ENCODE measurements at regions not wholly inside any gene's neighbourhood (a gene's known extent, or its start where the extent isn't known, plus 50 kb on each side); places are given as distances from the start of the nearest gene placed in this dataset.

- Histone ChIP-seq H3K36me3 (ENCODE audit: control insufficient read depth in 3 of 3, insufficient read depth in 3 of 3, low read length in 3 of 3) (no peaks in the 10 kb centered on the region), H3K9ac (ENCODE audit: low read depth in 1 of 3, low read length in 3 of 3) (no peak overlapping the region), H3K4me3 (ENCODE audit: low read length in 3 of 3) (peak overlapping the region in 1 of 3 donors; percentile 30), H3K27me3 (ENCODE audit: control insufficient read depth in 3 of 3, insufficient read depth in 3 of 3, low read length in 3 of 3) (no peaks in the 10 kb centered on the region), H3K27ac (ENCODE audit: low read depth, low read length) (no peak overlapping the region), H3K4me1 (ENCODE audit: control insufficient read depth in 3 of 3, insufficient read depth in 3 of 3, low read length in 3 of 3) (peaks cover 0 to 13% (median 3%) of the 10 kb centered on the region in 3 donors), H3K9me3 (ENCODE audit: control insufficient read depth in 3 of 3, low read length in 3 of 3) (no peaks in the 10 kb centered on the region)
These were observed 648.5 kb downstream of the BNC2 start for GRCh38 chr9:16221822-16222547.

- no peak overlapping the region for H3K4me3 ChIP-seq (ENCODE audit: low read length in 3 of 3)
- no peaks in the 10 kb centered on the region for H3K9me3 ChIP-seq (ENCODE audit: control insufficient read depth in 3 of 3, low read length in 3 of 3)
- H3K27me3 ChIP-seq (ENCODE audit: control insufficient read depth in 3 of 3, insufficient read depth in 3 of 3, low read length in 3 of 3), result no peaks in the 10 kb centered on the region
- H3K27ac ChIP-seq (ENCODE audit: low read depth, low read length), result no peak overlapping the region
- H3K4me1 ChIP-seq (ENCODE audit: control insufficient read depth in 3 of 3, insufficient read depth in 3 of 3, low read length in 3 of 3), result peaks cover 0 to 11% (median under 1%) of the 10 kb centered on the region in 3 donors
- H3K9ac ChIP-seq (ENCODE audit: low read depth in 1 of 3, low read length in 3 of 3), result no peak overlapping the region
- H3K36me3 ChIP-seq (ENCODE audit: control insufficient read depth in 3 of 3, insufficient read depth in 3 of 3, low read length in 3 of 3), result no peaks in the 10 kb centered on the region
These were observed 647.2 kb downstream of the BNC2 start for GRCh38 chr9:16223074-16223871.

- H3K4me3 ChIP-seq (ENCODE audit: low read length in 3 of 3), result no peak overlapping the region
- H3K9ac ChIP-seq (ENCODE audit: low read depth in 1 of 3, low read length in 3 of 3), result no peak overlapping the region
- H3K9me3 ChIP-seq (ENCODE audit: control insufficient read depth in 3 of 3, low read length in 3 of 3), result peaks cover 0 to 6% (median 0%) of the 10 kb centered on the region in 3 donors
- no peaks in the 10 kb centered on the region for H3K27me3 ChIP-seq (ENCODE audit: control insufficient read depth in 3 of 3, insufficient read depth in 3 of 3, low read length in 3 of 3)
- H3K27ac ChIP-seq (ENCODE audit: low read depth, low read length), result no peak overlapping the region
- H3K4me1 ChIP-seq (ENCODE audit: control insufficient read depth in 3 of 3, insufficient read depth in 3 of 3, low read length in 3 of 3), result peaks cover 0 to 2% (median 0%) of the 10 kb centered on the region in 3 donors
- no peaks in the 10 kb centered on the region for H3K36me3 ChIP-seq (ENCODE audit: control insufficient read depth in 3 of 3, insufficient read depth in 3 of 3, low read length in 3 of 3)
These were observed 639.7 kb downstream of the BNC2 start for GRCh38 chr9:16230731-16231130.

- no peaks in the 10 kb centered on the region for H3K36me3 ChIP-seq (ENCODE audit: control insufficient read depth in 3 of 3, insufficient read depth in 3 of 3, low read length in 3 of 3)
- H3K4me1 ChIP-seq (ENCODE audit: control insufficient read depth in 3 of 3, insufficient read depth in 3 of 3, low read length in 3 of 3), result peaks cover 0 to 2% (median 0%) of the 10 kb centered on the region in 3 donors
- peaks cover 0 to 6% (median 0%) of the 10 kb centered on the region in 3 donors for H3K9me3 ChIP-seq (ENCODE audit: control insufficient read depth in 3 of 3, low read length in 3 of 3)
- H3K27me3 ChIP-seq (ENCODE audit: control insufficient read depth in 3 of 3, insufficient read depth in 3 of 3, low read length in 3 of 3), result no peaks in the 10 kb centered on the region
- no peak overlapping the region for H3K27ac ChIP-seq (ENCODE audit: low read depth, low read length)
- no peak overlapping the region for H3K4me3 ChIP-seq (ENCODE audit: low read length in 3 of 3)
- no peak overlapping the region for H3K9ac ChIP-seq (ENCODE audit: low read depth in 1 of 3, low read length in 3 of 3)
These were observed 634.2 kb downstream of the BNC2 start for GRCh38 chr9:16236311-16236710.

GRCh38 chr9:16236882-16237281 is 633.6 kb downstream of the BNC2 start:
- H3K36me3 ChIP-seq (ENCODE audit: control insufficient read depth in 3 of 3, insufficient read depth in 3 of 3, low read length in 3 of 3), result no peaks in the 10 kb centered on the region
- peak overlapping the region; percentile 3 for H3K27ac ChIP-seq (ENCODE audit: low read depth, low read length)
- no peak overlapping the region for H3K9ac ChIP-seq (ENCODE audit: low read depth in 1 of 3, low read length in 3 of 3)
- peaks cover 0 to 2% (median 0%) of the 10 kb centered on the region in 3 donors for H3K4me1 ChIP-seq (ENCODE audit: control insufficient read depth in 3 of 3, insufficient read depth in 3 of 3, low read length in 3 of 3)
- H3K9me3 ChIP-seq (ENCODE audit: control insufficient read depth in 3 of 3, low read length in 3 of 3), result peaks cover 0 to 6% (median 0%) of the 10 kb centered on the region in 3 donors
- H3K4me3 ChIP-seq (ENCODE audit: low read length in 3 of 3), result no peak overlapping the region
- no peaks in the 10 kb centered on the region for H3K27me3 ChIP-seq (ENCODE audit: control insufficient read depth in 3 of 3, insufficient read depth in 3 of 3, low read length in 3 of 3)

- H3K9me3 ChIP-seq (ENCODE audit: control insufficient read depth in 3 of 3, low read length in 3 of 3), result peaks cover 0 to 3% (median 0%) of the 10 kb centered on the region in 3 donors
- peaks cover 0 to 2% (median 0%) of the 10 kb centered on the region in 3 donors for H3K4me1 ChIP-seq (ENCODE audit: control insufficient read depth in 3 of 3, insufficient read depth in 3 of 3, low read length in 3 of 3)
- no peaks in the 10 kb centered on the region for H3K27me3 ChIP-seq (ENCODE audit: control insufficient read depth in 3 of 3, insufficient read depth in 3 of 3, low read length in 3 of 3)
- H3K4me3 ChIP-seq (ENCODE audit: low read length in 3 of 3), result no peak overlapping the region
- no peak overlapping the region for H3K27ac ChIP-seq (ENCODE audit: low read depth, low read length)
- H3K36me3 ChIP-seq (ENCODE audit: control insufficient read depth in 3 of 3, insufficient read depth in 3 of 3, low read length in 3 of 3), result no peaks in the 10 kb centered on the region
- no peak overlapping the region for H3K9ac ChIP-seq (ENCODE audit: low read depth in 1 of 3, low read length in 3 of 3)
These were observed 631.8 kb downstream of the BNC2 start for GRCh38 chr9:16238623-16239138.

- Histone ChIP-seq H3K27me3 (ENCODE audit: control insufficient read depth in 3 of 3, insufficient read depth in 3 of 3, low read length in 3 of 3) (no peaks in the 10 kb centered on the region), H3K4me1 (ENCODE audit: control insufficient read depth in 3 of 3, insufficient read depth in 3 of 3, low read length in 3 of 3) (peaks cover 0 to 1% (median 0%) of the 10 kb centered on the region in 3 donors), H3K4me3 (ENCODE audit: low read length in 3 of 3) (no peak overlapping the region), H3K9ac (ENCODE audit: low read depth in 1 of 3, low read length in 3 of 3) (no peak overlapping the region), H3K36me3 (ENCODE audit: control insufficient read depth in 3 of 3, insufficient read depth in 3 of 3, low read length in 3 of 3) (no peaks in the 10 kb centered on the region), H3K9me3 (ENCODE audit: control insufficient read depth in 3 of 3, low read length in 3 of 3) (no peaks in the 10 kb centered on the region), H3K27ac (ENCODE audit: low read depth, low read length) (no peak overlapping the region)
These were observed 629.2 kb downstream of the BNC2 start for GRCh38 chr9:16241231-16241630.

GRCh38 chr9:16243798-16244197 is 626.7 kb downstream of the BNC2 start:
- H3K4me3 ChIP-seq (ENCODE audit: low read length in 3 of 3), result no peak overlapping the region
- peaks cover 0 to 8% (median 5%) of the 10 kb centered on the region in 3 donors for H3K4me1 ChIP-seq (ENCODE audit: control insufficient read depth in 3 of 3, insufficient read depth in 3 of 3, low read length in 3 of 3)
- no peak overlapping the region for H3K9ac ChIP-seq (ENCODE audit: low read depth in 1 of 3, low read length in 3 of 3)
- no peaks in the 10 kb centered on the region for H3K27me3 ChIP-seq (ENCODE audit: control insufficient read depth in 3 of 3, insufficient read depth in 3 of 3, low read length in 3 of 3)
- H3K27ac ChIP-seq (ENCODE audit: low read depth, low read length), result no peak overlapping the region
- H3K36me3 ChIP-seq (ENCODE audit: control insufficient read depth in 3 of 3, insufficient read depth in 3 of 3, low read length in 3 of 3), result no peaks in the 10 kb centered on the region
- no peaks in the 10 kb centered on the region for H3K9me3 ChIP-seq (ENCODE audit: control insufficient read depth in 3 of 3, low read length in 3 of 3)

GRCh38 chr9:16245756-16246440 is 624.6 kb downstream of the BNC2 start:
- H3K9ac ChIP-seq (ENCODE audit: low read depth in 1 of 3, low read length in 3 of 3), result no peak overlapping the region
- H3K9me3 ChIP-seq (ENCODE audit: control insufficient read depth in 3 of 3, low read length in 3 of 3), result no peaks in the 10 kb centered on the region
- no peak overlapping the region for H3K27ac ChIP-seq (ENCODE audit: low read depth, low read length)
- H3K36me3 ChIP-seq (ENCODE audit: control insufficient read depth in 3 of 3, insufficient read depth in 3 of 3, low read length in 3 of 3), result no peaks in the 10 kb centered on the region
- no peaks in the 10 kb centered on the region for H3K27me3 ChIP-seq (ENCODE audit: control insufficient read depth in 3 of 3, insufficient read depth in 3 of 3, low read length in 3 of 3)
- H3K4me3 ChIP-seq (ENCODE audit: low read length in 3 of 3), result no peak overlapping the region
- peaks cover 0 to 8% (median 5%) of the 10 kb centered on the region in 3 donors for H3K4me1 ChIP-seq (ENCODE audit: control insufficient read depth in 3 of 3, insufficient read depth in 3 of 3, low read length in 3 of 3)

Data from skeletal muscle tissue (tissue), 3 donors.